Mesothelial cell of epicardium (in vitro differentiated cells): ENCODE measurements at regions not wholly inside any gene's neighbourhood (a gene's known extent, or its start where the extent isn't known, plus 50 kb on each side); places are given as distances from the start of the nearest gene placed in this dataset.

Source experiments
- DNase-seq, 2 experiments: peaks; one replicate each; pipeline ENCODE4 v3.0.0; 2021; ENCODE audit warnings: low spot score in 2 of 2; ENCODE audit not compliant: unreplicated experiment in 2 of 2
- H3K27ac Mint-ChIP-seq: 2 replicates; pipeline ENCODE4 v1.8.0; 2021; ENCODE audit warnings: mixed read lengths
- H3K27me3 Mint-ChIP-seq: 2 replicates; pipeline ENCODE4 v1.8.0; 2021; ENCODE audit warnings: low read depth, mixed read lengths
- H3K36me3 Mint-ChIP-seq: 2 replicates; pipeline ENCODE4 v1.8.0; 2021; ENCODE audit warnings: mixed read lengths
- H3K4me1 Mint-ChIP-seq: 2 replicates; pipeline ENCODE4 v1.8.0; 2021; ENCODE audit warnings: mixed read lengths
- H3K4me3 Mint-ChIP-seq: 2 replicates; pipeline ENCODE4 v1.8.0; 2021; ENCODE audit warnings: mild to moderate bottlenecking, moderate library complexity, mixed read lengths
- H3K9me3 Mint-ChIP-seq: 2 replicates; pipeline ENCODE4 v1.8.0; 2021; ENCODE audit warnings: mixed read lengths
- TF ChIP-seq, protein P1 (sequence below): fragments of 200-600 bp; sonication (generic); IDR thresholded peaks from one replicate; pipeline ENCODE4 v1.5.0; 2021; ENCODE audit warnings: antibody characterized with exemption; ENCODE audit not compliant: unreplicated experiment

DNA sequence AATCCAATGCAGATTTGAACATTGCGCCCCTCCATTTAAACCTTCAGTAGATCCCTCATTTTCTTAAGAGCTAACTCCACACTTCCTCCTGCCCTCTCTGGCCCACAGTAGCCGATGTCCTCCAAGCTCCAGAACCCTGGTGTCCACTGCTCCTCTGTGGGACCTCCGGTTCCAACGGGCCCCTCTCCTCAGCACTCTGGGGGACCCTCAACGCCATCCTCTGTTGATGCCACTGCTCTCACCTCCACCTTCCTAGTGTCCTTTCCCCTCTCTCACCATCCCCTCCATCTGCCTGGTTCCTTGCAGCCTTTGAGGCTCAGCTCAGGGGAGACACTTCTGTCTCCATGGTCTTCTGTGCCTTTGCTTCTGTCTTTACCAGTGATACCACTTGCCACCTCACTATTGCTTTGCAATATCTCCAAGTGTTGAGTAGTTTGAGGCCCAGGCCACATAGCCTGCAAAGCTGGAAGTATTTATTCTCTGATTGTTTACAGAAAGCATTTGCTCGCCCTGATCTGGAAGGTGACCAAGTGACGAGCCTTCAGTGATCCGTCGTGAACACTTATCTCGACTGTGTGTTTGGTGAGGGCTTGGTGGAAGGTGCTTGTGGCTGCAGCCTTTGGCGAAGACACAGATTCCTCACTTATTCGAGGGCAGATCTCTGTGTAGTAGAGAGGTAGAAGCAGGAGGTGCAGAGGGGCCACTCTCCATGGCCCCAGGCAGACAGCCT, 104.8 kb upstream of the SHH start:
- TF ChIP-seq, protein P1, sequence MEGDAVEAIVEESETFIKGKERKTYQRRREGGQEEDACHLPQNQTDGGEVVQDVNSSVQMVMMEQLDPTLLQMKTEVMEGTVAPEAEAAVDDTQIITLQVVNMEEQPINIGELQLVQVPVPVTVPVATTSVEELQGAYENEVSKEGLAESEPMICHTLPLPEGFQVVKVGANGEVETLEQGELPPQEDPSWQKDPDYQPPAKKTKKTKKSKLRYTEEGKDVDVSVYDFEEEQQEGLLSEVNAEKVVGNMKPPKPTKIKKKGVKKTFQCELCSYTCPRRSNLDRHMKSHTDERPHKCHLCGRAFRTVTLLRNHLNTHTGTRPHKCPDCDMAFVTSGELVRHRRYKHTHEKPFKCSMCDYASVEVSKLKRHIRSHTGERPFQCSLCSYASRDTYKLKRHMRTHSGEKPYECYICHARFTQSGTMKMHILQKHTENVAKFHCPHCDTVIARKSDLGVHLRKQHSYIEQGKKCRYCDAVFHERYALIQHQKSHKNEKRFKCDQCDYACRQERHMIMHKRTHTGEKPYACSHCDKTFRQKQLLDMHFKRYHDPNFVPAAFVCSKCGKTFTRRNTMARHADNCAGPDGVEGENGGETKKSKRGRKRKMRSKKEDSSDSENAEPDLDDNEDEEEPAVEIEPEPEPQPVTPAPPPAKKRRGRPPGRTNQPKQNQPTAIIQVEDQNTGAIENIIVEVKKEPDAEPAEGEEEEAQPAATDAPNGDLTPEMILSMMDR, result no peak
- Mint-ChIP-seq H3K4me1 (peaks cover 11% of the 10 kb centered on the region), H3K27me3 (peaks cover 11% of the 10 kb centered on the region), H3K4me3 (no peak overlapping the region), H3K36me3 (no peaks in the 10 kb centered on the region), H3K27ac (no peak overlapping the region), H3K9me3 (peaks cover 11% of the 10 kb centered on the region)
- DNase-seq, result no peak

DNA sequence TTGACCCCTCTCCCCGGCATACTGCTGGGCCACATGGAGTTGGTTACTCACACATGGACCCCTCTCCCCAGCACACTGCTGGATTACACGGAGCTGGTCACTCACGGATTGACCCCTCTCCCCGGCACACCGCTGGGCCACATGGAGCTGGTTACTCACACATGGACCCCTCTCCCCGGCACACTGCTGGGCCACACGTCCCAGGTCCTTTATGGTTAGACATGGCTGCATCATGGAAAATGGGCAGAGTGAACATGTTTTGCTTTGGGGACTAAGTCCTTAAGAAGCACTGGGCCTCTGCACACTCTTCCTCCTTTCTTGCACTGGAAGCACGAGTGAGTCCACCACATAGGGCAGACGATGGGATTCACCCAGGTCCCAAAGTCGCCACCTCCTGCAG, 102.1 kb upstream of the SHH start:
- Mint-ChIP-seq H3K27ac (no peak overlapping the region), H3K27me3 (peaks cover 14% of the 10 kb centered on the region), H3K4me3 (no peak overlapping the region), H3K36me3 (no peaks in the 10 kb centered on the region), H3K9me3 (peaks cover 29% of the 10 kb centered on the region), H3K4me1 (no peaks in the 10 kb centered on the region)
- TF ChIP-seq, protein P1, result no peak
- DNase-seq, result no peak

DNA sequence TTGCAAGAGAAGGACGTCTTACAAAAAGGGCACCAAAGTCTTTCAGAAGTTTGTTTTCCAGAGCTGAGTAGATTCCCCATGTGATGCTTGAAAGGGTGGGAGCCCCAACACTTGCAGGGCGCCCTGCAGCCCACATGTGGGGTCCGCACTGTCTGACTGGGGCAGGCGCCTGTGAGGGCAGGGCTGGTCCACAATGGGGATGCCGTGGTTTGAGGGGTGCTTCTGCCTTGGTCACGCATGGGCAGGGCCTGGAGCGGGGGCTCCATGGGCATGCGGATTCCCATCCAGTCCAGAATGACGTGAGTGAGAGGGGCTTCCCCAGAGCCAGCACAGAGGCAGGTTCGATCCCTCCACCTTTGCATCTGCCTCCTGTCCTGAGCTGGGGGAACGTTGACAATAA, 101.5 kb upstream of the SHH start:
- TF ChIP-seq, protein P1, result no peak
- DNase-seq, result no peak
- Mint-ChIP-seq H3K4me3 (no peak overlapping the region), H3K27ac (no peak overlapping the region), H3K36me3 (no peaks in the 10 kb centered on the region), H3K9me3 (peaks cover 29% of the 10 kb centered on the region), H3K27me3 (peaks cover 14% of the 10 kb centered on the region), H3K4me1 (no peaks in the 10 kb centered on the region)

DNA sequence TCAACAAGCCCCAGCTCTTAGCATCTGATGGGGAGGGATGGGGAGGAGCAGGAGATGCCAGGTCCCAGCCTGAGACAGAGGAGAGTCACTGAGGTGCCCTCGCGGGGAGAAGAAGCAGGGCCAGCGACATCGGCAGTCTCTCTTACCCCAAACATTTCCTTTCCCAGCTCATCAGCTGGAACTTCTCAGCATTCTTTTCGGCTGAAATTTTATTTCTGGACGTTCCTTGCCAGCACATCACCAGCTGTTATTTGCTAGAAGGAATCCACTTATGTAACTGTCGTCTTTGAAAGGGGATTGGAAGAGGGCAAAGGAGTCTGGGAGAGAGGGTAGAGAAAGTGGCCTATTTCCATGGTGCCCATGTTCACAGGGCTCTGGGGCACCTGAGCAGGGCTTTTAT, 101.0 kb upstream of the SHH start:
- H3K4me3 Mint-ChIP-seq, result no peak overlapping the region
- TF ChIP-seq, protein P1, result no peak
- peaks cover 14% of the 10 kb centered on the region for H3K27me3 Mint-ChIP-seq
- no peaks in the 10 kb centered on the region for H3K36me3 Mint-ChIP-seq
- no peak for DNase-seq
- H3K9me3 Mint-ChIP-seq, result peaks cover 29% of the 10 kb centered on the region
- H3K4me1 Mint-ChIP-seq, result no peaks in the 10 kb centered on the region
- H3K27ac Mint-ChIP-seq, result no peak overlapping the region

DNA sequence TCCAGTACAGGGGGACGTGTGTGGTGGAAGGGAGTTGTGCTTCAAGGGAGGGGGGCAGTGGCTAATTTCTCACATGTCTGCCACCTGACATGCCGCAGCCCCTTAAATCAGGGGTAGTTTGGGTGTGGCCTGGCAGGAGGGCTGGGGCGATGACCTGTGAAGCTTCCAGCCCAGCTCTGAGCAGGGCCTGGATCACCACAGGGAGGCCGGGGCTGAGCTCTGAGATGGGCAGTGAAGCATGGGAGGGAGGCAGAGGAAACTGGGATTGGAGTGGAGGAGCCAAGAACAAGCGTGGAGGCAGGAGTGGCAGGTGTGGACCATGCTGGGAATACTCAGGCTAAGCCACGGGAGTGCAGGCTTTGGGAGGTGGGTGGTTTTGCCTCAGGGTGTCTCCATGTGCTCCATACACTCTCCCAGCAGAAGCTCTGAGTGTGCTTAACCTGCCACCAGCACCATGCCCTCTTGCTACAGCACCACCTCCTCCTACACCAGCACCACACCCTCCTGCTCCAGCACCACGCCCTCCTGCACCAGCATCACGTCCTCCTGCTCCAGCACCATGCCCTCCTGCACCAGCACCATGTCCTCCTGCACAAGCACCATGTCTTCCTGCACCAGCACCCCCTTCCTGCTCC, 99.3 kb upstream of the SHH start:
- Mint-ChIP-seq H3K27ac (no peak overlapping the region), H3K4me1 (no peaks in the 10 kb centered on the region), H3K27me3 (peaks cover 10% of the 10 kb centered on the region), H3K9me3 (peaks cover 29% of the 10 kb centered on the region), H3K4me3 (no peak overlapping the region), H3K36me3 (no peaks in the 10 kb centered on the region)
- TF ChIP-seq, protein P1, result no peak
- no peak for DNase-seq
